GM18505 (cell line): ENCODE measurements at regions not wholly inside any gene's neighbourhood (a gene's known extent, or its start where the extent isn't known, plus 50 kb on each side); places are given as distances from the start of the nearest gene placed in this dataset.
"Not testable (repeated sequence)": the region's sequence is repeated elsewhere in the genome, so short reads cannot be mapped to it uniquely, and the experiment has no call there.

Source experiments
- ATAC-seq: cut with Tn5 transposase; IDR thresholded peaks from one replicate; pipeline ENCODE4 v1.9.1; 2021; ENCODE audit not compliant: unreplicated experiment
- POLR2A ChIP-seq: IDR thresholded peaks from 4 replicates; pipeline ENCODE4 v1.6.1; 2011; ENCODE audit warnings: borderline replicate concordance; ENCODE audit not compliant: insufficient read depth, insufficient read length; ENCODE audit errors: extremely low read depth

DNA sequence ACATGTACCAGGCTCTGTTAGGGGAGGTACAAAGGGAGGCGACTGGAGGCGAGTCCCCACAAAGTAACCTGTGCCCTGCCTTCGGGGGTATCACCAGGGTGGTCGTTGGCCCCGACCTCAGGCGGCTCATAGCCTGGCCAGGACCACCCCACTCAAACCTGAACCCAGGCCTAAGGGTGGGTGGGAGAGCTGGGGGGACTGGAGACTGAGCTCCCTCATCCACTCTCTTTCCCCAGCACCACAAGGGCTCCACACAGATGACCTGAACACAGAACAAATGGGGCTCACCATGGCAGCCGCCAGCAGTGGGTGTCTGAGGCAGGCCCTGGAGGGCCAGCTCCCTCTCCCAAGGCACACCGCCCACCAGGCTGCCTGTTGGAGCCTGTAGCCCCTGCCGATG lies 120.6 kb upstream of the TNRC6C start:
- no peak for TF ChIP-seq POLR2A
- no peak for ATAC-seq

DNA sequence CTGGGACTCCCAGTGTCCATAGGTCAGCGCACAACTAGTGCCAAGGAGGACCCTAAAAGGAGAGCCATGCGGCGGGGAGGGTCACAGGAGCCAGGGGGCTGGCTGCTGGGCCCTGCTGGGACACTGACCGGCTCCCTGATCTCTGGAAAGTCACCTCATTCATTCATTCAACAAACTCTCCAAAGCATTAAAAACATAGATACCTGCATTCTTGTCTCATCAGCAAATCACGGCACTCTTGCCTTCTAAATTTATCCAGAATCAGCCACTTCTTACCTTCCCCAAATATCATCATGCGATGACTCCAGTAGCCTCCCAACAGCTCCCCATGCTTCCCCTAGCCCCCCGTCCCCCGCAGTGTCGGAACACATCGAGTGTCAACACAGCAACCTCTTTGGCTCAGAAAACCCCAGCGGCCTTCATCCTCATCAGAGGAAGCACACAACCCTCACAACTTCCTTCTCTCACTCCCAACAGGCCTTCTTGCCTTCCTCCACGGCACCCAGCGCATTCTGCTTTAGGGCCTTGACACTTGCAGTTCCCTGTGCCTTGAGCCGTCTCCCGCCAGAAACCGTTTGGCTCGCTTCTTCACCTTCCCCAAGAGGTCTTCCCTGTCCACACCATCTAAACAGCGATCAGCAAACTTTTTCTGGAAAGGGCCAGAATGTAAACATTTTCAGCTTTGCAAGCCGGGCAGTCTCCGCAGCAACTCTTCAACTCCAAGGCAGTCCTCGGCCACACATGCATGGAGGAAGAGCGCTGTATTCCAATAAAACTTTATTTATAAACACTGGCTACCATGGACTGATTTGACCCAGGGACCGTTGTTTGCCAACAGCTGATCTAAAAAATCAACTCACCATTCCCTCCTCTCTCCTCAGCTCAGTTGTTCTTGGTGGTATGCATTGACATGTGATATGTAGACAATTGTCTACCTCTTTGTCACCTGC lies 119.5 kb upstream of the TNRC6C start:
- no peak for ATAC-seq
- no peak for TF ChIP-seq POLR2A

DNA sequence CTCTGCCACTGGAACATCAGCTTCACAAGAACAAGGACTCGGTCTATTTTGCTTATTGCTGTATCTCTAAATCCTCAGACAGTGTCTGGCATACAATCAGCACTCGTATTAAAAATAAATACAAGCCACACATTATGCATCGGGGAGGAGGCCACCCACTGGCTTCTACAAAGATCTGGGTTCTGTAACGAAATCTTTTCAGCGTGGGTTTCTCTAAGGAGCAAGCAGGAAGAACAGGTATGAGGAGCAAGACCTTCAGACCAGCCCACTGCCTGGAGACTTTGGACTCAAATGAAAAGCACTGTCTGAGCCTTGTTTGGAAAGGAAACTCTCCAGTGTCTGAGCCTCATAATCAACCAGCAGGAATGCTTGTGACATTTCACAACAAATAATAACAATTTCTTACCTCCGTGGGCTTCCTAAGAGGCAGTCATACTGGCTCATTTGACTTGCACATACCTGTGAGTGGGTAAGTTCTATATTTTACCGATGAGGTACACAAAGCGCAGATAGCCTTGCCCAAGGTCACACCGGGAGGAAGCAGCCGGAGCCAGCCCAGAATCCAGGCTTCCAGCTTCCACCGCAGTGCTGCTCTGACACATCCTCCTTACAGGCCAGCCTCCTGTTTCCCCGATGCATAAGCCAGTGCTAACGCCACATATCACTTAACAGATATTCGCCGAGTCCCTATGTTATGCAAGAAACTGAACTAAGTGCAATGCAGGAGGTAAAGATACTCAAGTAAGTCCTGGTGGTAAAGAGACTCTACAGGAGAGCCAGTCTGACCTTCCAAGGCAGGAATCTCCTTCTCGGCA lies 118.6 kb upstream of the TNRC6C start:
- no peak for ATAC-seq

DNA sequence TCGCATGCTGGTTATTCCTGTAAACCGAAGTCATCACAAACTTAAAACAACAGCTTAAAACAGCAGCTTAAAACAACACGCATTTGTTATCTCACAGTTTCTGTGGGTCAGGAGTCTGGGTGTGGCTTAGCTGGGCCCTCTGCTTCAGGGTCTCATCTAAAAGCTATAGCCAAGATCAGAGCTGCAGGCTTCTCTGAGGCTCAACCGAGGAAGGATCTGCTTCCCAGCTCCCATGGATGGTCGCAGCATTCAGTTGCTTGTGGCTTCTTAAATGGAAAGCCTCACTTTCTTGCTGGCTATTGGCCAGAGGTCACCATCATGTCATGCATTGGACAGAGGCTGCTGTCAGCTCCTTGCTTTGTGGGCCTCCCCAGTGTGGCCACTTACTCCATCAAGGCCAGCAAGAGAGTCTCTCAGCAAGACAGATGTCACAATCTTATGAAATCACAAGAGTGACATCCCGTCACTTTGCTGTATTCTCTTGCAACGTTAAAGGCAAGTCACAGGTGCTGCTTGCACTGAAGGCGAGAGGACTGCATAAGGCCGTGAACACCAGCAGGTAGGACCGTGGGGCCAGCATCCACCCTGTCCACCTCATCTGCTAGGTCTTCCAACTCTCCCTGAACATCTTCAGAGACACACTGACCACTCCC lies 117.9 kb upstream of the TNRC6C start:
- TF ChIP-seq POLR2A = no peak
- no peak for ATAC-seq

More for the DNA sequence above, 118.6 kb upstream of the TNRC6C start:
- TF ChIP-seq POLR2A = no peak

DNA sequence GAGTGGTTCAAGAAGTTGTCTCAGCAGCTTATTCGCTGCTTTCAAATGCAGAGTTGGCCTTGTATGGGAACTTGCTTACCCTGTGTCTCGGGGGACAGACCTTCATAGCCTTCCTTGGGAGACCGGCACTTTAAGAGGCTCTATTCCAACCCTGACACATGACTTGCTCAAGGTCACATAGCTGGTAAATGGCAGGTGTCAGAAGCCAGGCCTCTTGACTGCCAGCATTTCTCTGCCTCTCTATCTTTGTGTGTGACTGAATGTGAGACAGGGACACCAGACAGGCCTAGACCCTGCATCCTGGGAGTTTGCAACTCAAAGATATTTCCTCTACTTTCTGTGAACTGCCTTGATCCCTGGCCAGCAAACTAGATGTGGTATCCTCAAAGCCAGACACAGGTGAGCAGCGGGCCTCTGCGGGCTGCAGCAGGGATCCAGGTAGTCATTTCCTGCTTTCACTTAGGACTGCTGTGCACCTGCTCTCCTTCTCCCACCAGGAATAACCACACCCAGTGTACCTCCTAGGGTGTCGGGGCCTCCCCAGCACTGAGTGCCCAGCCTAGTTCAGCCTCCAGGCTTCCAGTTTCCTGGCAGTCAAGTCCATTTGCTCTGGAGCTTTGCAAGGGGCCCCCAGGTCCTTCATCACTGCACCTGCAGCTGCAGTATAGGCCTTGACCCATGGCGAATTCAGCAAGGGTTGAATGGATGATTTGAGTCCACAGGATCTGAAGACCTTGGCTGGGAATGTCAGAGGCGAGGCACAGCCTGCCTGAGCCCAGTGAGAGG lies 116.6 kb upstream of the TNRC6C start:
- no peak for TF ChIP-seq POLR2A
- no peak for ATAC-seq

DNA sequence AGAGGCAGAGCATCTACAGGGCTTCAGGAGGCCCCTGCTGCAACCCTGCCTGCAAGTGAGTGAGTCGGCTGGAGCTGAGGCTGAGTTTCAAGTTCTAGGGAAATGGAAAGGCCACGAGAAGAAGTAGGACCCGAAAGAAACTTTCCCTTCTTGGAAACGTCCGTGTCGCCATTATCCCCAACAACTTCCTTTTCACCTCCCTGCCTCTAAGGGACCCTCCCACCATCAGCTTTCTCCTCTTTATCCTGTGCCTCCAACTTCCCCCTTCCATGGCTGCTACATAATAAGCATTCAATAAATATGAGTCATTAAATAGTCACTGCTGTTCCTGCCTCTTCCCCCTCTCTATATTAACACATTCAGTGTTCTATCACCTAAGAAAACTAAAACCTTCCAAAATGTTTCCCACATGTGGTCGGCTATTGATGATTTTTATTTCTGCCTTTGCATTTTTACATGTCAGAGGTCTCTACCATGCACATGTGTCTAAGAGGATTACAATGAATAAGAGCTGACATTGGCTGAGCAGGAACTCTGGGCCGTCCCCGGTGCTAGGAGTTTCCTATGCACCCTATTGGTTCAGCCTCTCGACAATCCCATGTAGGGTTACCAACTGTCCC lies 115.9 kb upstream of the TNRC6C start:
- no peak for ATAC-seq
- TF ChIP-seq POLR2A = no peak

DNA sequence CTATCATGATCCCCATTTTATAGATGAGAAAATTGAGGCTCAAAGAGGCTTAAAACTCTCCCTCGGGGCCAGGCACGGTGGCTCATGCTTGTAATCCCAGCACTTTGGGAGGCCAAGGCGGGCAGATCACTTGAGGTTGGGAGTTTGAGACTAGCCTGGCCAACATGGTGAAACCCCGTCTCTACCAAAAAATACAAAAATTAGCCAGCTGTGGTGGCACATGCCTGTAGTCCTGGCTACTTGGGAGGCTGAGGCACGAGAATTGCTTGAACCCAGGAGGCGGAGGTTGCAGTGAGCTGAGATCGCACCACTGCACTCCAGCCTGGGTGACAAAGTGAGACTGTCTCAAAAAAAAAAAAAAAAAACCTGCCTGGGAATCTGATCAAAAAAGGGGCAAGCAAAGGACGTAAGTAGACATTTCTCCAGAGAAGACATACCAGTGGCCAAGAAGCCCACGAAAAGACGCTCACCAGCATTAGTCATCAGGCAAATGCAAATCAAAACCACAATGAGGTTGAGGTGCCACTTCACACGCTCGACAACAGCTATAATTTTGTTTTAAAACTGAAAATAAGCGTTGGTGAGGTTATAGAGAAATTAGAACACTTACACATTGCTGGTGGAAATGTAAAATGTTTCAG lies 115.1 kb upstream of the TNRC6C start:
- not testable (repeated sequence) for ATAC-seq

DNA sequence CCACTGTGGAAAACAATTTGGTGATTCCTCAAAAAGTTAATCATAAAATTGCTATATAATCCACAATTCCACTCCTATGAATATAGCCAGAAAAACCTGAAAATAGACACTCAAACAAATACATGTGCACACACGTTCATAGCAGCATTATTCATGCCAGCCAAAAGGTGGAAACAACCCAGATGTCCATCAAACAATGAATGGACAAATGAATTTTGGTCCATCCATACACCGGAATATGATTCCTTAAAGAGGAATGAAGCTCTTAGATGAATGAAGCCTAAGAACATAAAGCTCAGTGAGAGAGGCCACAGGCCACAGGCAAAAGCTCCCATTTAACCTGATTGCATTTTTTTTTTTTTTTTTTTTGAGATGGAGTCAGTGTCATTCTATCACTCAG lies 114.6 kb upstream of the TNRC6C start:
- no peak for TF ChIP-seq POLR2A
- ATAC-seq = no peak

DNA sequence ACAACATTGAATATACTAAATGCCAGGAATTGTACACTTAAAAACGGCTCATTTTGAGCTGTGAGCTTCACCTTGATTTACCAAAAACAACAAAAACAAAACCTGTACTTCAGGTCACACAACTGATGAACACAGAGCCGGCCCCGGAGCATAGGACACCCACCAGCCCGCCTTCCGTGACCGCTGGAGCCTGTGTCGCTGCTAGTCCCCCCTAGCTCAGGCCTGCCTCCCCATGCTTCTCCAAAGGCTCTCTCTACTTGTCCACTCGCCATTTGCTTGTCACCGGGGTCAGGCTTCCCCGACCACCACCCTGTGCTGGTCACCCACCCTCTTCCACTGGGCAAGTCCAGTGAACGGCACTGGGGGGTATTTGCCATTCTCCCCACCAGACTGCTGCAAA lies 113.8 kb upstream of the TNRC6C start:
- no peak for TF ChIP-seq POLR2A
- ATAC-seq = no peak

DNA sequence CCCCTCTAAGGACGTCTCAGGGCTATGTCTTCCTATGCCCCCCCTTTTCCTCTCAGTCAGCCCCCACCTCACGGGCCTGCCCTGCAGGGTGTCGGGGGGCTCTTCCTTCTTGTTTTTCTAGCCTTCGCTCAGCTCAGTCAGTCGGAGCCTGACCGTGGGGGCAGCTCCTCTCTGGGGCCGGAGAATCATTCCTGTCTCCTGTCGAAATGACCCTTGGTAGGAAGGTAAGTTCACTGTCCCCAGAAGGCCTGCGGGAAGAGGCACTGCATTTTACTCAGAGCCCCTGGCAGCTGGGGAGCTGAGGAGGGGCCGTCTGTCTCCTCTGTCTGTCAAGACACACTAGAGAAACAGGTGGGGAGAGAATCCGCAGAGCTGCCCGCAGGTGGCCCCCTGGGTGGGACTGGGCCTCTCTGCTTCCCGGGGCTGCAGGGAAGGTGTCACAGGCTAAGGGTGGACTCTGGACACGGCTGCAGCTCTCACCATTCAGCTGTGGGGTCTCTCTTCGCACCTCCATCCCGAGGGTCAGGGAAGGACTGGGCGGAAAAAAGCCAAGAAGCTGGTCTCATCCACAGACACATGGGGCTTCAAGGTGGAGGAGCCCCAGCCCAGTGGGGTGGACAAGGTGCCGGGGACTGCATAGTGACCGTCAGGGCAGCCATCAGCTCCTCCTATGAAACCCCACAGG lies 112.8 kb upstream of the TNRC6C start:
- no peak for TF ChIP-seq POLR2A
- ATAC-seq = no peak

DNA sequence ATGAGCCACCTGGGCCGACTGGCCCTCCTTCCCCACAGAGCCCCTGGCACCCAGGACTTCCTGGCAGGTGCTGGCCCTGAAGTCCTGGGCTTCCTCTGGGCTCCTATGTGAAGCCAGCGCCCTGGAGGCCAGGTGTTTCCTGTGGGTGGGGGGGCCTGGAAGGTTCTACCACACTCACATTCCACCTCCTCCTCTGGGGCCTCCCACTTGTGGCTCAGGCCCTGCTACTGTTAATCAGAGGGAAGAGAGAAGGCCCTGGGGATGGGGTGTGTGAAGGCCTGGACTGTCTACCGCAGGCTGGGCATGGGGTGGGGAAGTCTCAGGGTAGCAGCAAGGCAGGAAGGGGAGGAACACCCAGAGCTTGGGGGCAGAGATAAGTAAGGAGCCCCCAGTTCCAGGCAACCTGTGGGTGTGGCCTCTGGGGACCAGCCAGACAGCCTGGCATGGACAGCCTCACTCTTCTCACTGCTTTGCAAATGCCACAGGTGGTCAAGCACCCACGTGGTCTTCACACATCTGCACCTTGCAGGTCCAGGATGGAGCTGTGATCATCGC lies 111.9 kb upstream of the TNRC6C start:
- no peak for ATAC-seq

DNA sequence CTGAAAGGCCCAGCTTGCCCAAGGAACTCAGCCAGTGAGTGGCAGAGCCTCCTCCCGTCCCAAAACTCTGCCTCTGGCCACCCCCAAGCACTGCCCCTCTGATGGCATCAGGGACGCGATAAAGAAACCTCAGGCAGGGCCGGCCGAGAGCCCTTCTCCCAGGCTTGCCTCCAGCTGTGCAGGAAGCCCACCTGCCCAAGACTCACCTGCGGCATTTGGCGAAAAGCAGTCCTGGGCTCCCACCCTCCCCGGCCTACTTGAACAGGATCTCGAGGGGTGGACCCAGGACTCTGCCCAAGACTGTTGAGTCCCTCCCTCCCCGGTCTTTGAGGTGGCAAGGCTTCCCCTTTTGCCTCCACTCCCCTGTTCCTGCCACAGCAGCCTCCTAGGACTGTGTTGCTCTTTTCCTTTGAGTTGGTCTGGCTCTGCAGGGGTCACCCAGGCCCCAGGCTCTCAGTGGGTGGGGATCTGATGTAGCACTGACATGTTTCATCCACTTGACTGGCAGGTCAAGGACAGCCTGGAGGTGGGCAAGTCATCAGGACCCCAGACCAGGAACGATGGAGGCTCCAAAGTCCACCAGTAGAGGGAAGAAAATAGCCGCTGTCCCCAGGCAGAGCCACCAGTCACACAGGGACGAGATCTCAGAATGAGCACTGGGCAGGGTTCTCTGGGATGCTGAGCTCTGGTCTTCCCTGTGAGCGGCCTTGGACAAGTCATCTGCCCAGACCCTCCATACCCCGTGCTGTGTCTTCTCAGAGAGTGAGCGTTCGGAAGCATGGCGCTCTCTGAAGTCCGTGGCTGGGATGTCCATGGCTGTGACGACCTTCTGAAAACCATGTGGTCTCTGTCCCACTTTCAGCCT lies 111.0 kb upstream of the TNRC6C start:
- no peak for TF ChIP-seq POLR2A
- no peak for ATAC-seq

More for the DNA sequence above, 111.9 kb upstream of the TNRC6C start:
- TF ChIP-seq POLR2A = no peak
